Activated CD8-positive, alpha-beta T cell treated with anti-CD3 and anti-CD28 coated beads for 36 hours (primary cell): ENCODE measurements at regions not wholly inside any gene's neighbourhood (a gene's known extent, or its start where the extent isn't known, plus 50 kb on each side); places are given as distances from the start of the nearest gene placed in this dataset.

Source experiments
- ATAC-seq: fragments of 200-7000 bp; cut with Tn5 transposase; one replicate; pipeline ENCODE4 v1.10.0; 2021; ENCODE audit warnings: mild to moderate bottlenecking, moderate library complexity
- CTCF ChIA-PET: fragments of 350-600 bp; sonication (Branson Sonifier 250); formaldehyde crosslinking; loops from one replicate; lab custom pipeline; 2021; ENCODE audit warnings: antibody characterized with exemption; lab: Charles Lee
- POLR2A ChIA-PET: fragments of 350-600 bp; sonication (Branson Sonifier 250); formaldehyde crosslinking; loops from one replicate; lab custom pipeline; 2021; ENCODE audit warnings: antibody characterized with exemption; lab: Charles Lee
- DNase-seq: peaks from one replicate; pipeline ENCODE4 v3.0.0-alpha.2; 2020
- H3K27ac Mint-ChIP-seq: one replicate; pipeline ENCODE4 v1.8.0; 2021; ENCODE audit warnings: mild to moderate bottlenecking, mixed read lengths
- H3K27me3 Mint-ChIP-seq: one replicate; pipeline ENCODE4 v1.8.0; 2021; ENCODE audit warnings: mixed read lengths
- H3K36me3 Mint-ChIP-seq: one replicate; pipeline ENCODE4 v1.8.0; 2021; ENCODE audit warnings: low read depth, mixed read lengths
- H3K4me1 Mint-ChIP-seq: one replicate; pipeline ENCODE4 v1.8.0; 2021; ENCODE audit warnings: low read depth, mixed read lengths
- H3K4me3 Mint-ChIP-seq: one replicate; pipeline ENCODE4 v1.8.0; 2021; ENCODE audit warnings: mild to moderate bottlenecking, moderate library complexity, mixed read lengths
- H3K9me3 Mint-ChIP-seq: one replicate; pipeline ENCODE4 v1.8.0; 2021; ENCODE audit warnings: mixed read lengths
- CTCF ChIP-seq: fragments of 200-600 bp; IDR thresholded peaks from one replicate; pipeline ENCODE4 v1.8.0; 2022; ENCODE audit warnings: antibody characterized with exemption, mild to moderate bottlenecking
- intact Hi-C: fragments of 100-400 bp; cut with micrococcal nuclease; formaldehyde crosslinking; loops from one replicate; pipeline ENCODE4 v1.10.0; 2022

- Mint-ChIP-seq H3K9me3 (no peaks in the 10 kb centered on the region), H3K36me3 (peaks cover 30% of the 10 kb centered on the region), H3K27ac (peak overlapping the region; percentile 97), H3K4me1 (peaks cover 63% of the 10 kb centered on the region), H3K4me3 (peak overlapping the region; percentile 69), H3K27me3 (no peaks in the 10 kb centered on the region)
- no peak for DNase-seq
- ATAC-seq, result no peak
- TF ChIP-seq CTCF, result no peak
- POLR2A ChIA-PET, result interaction anchor here (0.8 to 7.4 kb wide), 34 partner anchors 8 to 187 kb away, joined by 3 to 111 read pairs (median 6); partner anchors contain the start of genes ARF6 and NEMF
- CTCF ChIA-PET, result interaction anchor here (0.6 to 2.6 kb wide), 21 partner anchors 10 to 181 kb away, joined by 3 to 19 read pairs (median 5); no protein-coding TSS in a partner anchor
- intact Hi-C loops, result loop anchor here (2.0 kb wide), 4 partner anchors 24 to 140 kb away; no protein-coding TSS in a partner anchor
These were observed 77.3 kb downstream of the VCPKMT start for GRCh38 chr14:50039120-50039517.

GRCh38 chr14:50039734-50040400, 76.5 kb downstream of the VCPKMT start:
- CTCF ChIA-PET, result interaction anchor here (1.3 to 2.6 kb wide), 8 partner anchors 22 to 176 kb away, joined by 3 to 19 read pairs (median 4); no protein-coding TSS in a partner anchor
- no peaks in the 10 kb centered on the region for H3K27me3 Mint-ChIP-seq
- no peak for TF ChIP-seq CTCF
- peaks cover 67% of the 10 kb centered on the region for H3K4me1 Mint-ChIP-seq
- H3K9me3 Mint-ChIP-seq, result no peaks in the 10 kb centered on the region
- no peak for DNase-seq
- ATAC-seq, result no peak
- H3K36me3 Mint-ChIP-seq, result peaks cover 31% of the 10 kb centered on the region
- intact Hi-C loops, result loop anchor here (2.0 kb wide), 4 partner anchors 23 to 141 kb away; no protein-coding TSS in a partner anchor
- H3K4me3 Mint-ChIP-seq, result peak overlapping the region; percentile 69
- POLR2A ChIA-PET, result interaction anchor here (0.7 to 7.4 kb wide), 14 partner anchors 13 to 177 kb away, joined by 3 to 111 read pairs (median 6); partner anchors contain the start of genes ARF6 and VCPKMT
- peak overlapping the region; percentile 97 for H3K27ac Mint-ChIP-seq

GRCh38 chr14:50040401-50040775, 76.0 kb downstream of the VCPKMT start:
- ChIA-PET POLR2A (interaction anchor here (0.7 to 7.4 kb wide), 10 partner anchors 13 to 178 kb away, joined by 3 to 111 read pairs (median 4); partner anchors contain the start of gene VCPKMT), CTCF (interaction anchor here (0.7 to 2.6 kb wide), 9 partner anchors 20 to 176 kb away, joined by 3 to 19 read pairs (median 3); no protein-coding TSS in a partner anchor)
- peaks cover 68% of the 10 kb centered on the region for H3K4me1 Mint-ChIP-seq
- intact Hi-C loops, result no loop called here
- no peak for TF ChIP-seq CTCF
- H3K36me3 Mint-ChIP-seq, result peaks cover 35% of the 10 kb centered on the region
- ATAC-seq (peak; percentile 40), DNase-seq (peak; percentile 57)
- H3K9me3 Mint-ChIP-seq, result peaks cover 2% of the 10 kb centered on the region
- H3K27me3 Mint-ChIP-seq, result no peaks in the 10 kb centered on the region
- peak overlapping the region; percentile 69 for H3K4me3 Mint-ChIP-seq
- H3K27ac Mint-ChIP-seq, result peak overlapping the region; percentile 97

DNA sequence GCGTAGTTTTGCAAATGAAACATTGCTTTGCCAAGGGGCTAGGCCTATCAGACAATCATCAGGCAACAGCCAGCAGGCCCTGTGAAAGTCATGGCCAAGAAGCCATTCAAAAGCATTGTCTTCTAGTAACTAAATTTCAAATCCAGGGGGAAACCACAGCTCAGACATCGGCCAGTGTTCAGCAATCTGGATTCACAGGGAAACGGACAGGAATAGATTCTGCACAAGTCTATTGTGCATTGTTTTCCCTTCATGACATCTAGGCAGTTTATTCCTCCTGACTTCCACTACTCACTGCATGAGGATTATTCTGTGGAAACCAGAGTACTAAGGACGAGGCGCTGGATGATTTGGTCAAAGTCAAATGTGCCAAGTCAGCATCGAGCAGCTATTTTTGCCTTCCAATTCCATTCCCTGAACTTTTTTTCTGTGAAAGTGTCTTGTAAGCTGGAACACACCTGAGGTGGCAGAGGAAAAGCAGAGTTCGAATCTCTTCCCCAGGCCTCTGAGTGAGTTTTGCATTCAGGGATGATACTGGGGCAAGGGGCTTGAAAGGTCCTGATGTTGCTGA, 75.4 kb downstream of the VCPKMT start:
- Mint-ChIP-seq H3K4me1 (peaks cover 74% of the 10 kb centered on the region), H3K9me3 (peaks cover 8% of the 10 kb centered on the region), H3K27me3 (no peaks in the 10 kb centered on the region), H3K27ac (peak overlapping the region; percentile 97), H3K36me3 (peaks cover 41% of the 10 kb centered on the region), H3K4me3 (peak overlapping the region; percentile 69)
- CTCF ChIA-PET, result interaction anchor here (0.7 to 2.2 kb wide), 9 partner anchors 19 to 187 kb away, joined by 3 to 14 read pairs (median 3); no protein-coding TSS in a partner anchor
- TF ChIP-seq CTCF, result no peak
- DNase-seq, result no peak
- no peak for ATAC-seq
- POLR2A ChIA-PET, result interaction anchor here (0.7 to 7.4 kb wide), 9 partner anchors 9 to 178 kb away, joined by 3 to 111 read pairs (median 5); partner anchors contain the start of gene VCPKMT
- intact Hi-C loops, result no loop called here
